A673 (cell line): ENCODE measurements at regions not wholly inside any gene's neighbourhood (a gene's known extent, or its start where the extent isn't known, plus 50 kb on each side); places are given as distances from the start of the nearest gene placed in this dataset.

ENCODE experiments used
- EZH2 ChIP-seq: fragments of 200-600 bp; sonication (generic); IDR thresholded peaks from 2 replicates; pipeline ENCODE4 v1.6.1; 2017; ENCODE audit warnings: borderline replicate concordance, low read depth, mild to moderate bottlenecking, mixed read lengths, antibody characterized with exemption, low read length; ENCODE audit not compliant: poor library complexity, severe bottlenecking
- TF ChIP-seq, protein P1 (sequence below): fragments of 300-800, 200-600 bp; sonication (generic); conservative IDR thresholded peaks from 2 replicates; pipeline ENCODE4 v1.5.1; 2017; ENCODE audit warnings: low read depth, mild to moderate bottlenecking, antibody characterized with exemption, low read length, moderate library complexity, mixed read lengths

DNA sequence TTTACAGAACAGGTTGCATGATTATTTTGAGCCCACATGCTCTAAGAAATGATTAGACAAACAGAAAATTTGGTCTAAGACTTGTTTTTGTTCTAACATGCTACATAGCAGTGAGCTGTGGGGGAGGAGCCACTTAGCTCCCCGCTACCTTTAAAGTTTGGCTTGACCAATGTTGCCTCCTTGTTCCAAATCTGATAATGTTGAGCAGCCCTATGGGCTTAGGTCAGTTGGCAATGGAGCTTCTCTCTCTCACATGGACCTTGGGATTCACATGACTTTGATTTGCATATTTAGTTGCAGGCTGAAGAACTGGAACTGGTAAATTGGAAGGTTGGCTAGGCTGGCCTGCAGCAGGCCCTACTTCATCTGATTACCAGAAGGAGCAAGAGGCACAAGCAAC is 116.4 kb downstream of the EBLN2 start:
- TF ChIP-seq, protein P1, sequence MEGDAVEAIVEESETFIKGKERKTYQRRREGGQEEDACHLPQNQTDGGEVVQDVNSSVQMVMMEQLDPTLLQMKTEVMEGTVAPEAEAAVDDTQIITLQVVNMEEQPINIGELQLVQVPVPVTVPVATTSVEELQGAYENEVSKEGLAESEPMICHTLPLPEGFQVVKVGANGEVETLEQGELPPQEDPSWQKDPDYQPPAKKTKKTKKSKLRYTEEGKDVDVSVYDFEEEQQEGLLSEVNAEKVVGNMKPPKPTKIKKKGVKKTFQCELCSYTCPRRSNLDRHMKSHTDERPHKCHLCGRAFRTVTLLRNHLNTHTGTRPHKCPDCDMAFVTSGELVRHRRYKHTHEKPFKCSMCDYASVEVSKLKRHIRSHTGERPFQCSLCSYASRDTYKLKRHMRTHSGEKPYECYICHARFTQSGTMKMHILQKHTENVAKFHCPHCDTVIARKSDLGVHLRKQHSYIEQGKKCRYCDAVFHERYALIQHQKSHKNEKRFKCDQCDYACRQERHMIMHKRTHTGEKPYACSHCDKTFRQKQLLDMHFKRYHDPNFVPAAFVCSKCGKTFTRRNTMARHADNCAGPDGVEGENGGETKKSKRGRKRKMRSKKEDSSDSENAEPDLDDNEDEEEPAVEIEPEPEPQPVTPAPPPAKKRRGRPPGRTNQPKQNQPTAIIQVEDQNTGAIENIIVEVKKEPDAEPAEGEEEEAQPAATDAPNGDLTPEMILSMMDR: no peak
- no peak for TF ChIP-seq EZH2
